ENCODE measurements at regions not wholly inside any gene's neighbourhood (a gene's known extent, or its start where the extent isn't known, plus 50 kb on each side); places are given as distances from the start of the nearest gene placed in this dataset.

- Mint-ChIP-seq H3K4me3 (no peak overlapping the region), H3K9me3 (ENCODE audit: low read depth) (no peaks in the 10 kb centered on the region), H3K27me3 (no peaks in the 10 kb centered on the region), H3K27ac (no peak overlapping the region), H3K36me3 (no peaks in the 10 kb centered on the region), H3K4me1 (ENCODE audit: low read depth) (no peaks in the 10 kb centered on the region)
Observed at GRCh38 chr16:80060470-80060869, 459.9 kb upstream of the MAF start.

- H3K9me3 Mint-ChIP-seq (ENCODE audit: low read depth), result no peaks in the 10 kb centered on the region
- no peaks in the 10 kb centered on the region for H3K36me3 Mint-ChIP-seq
- no peak overlapping the region for H3K27ac Mint-ChIP-seq
- no peaks in the 10 kb centered on the region for H3K4me1 Mint-ChIP-seq (ENCODE audit: low read depth)
- no peak overlapping the region for H3K4me3 Mint-ChIP-seq
- no peaks in the 10 kb centered on the region for H3K27me3 Mint-ChIP-seq
Observed at GRCh38 chr16:80059836-80060235, 459.3 kb upstream of the MAF start.

GRCh38 chr16:80058214-80058613 is 457.7 kb upstream of the MAF start:
- Mint-ChIP-seq H3K36me3 (no peaks in the 10 kb centered on the region), H3K27me3 (no peaks in the 10 kb centered on the region), H3K4me1 (ENCODE audit: low read depth) (no peaks in the 10 kb centered on the region), H3K27ac (no peak overlapping the region), H3K9me3 (ENCODE audit: low read depth) (no peaks in the 10 kb centered on the region), H3K4me3 (no peak overlapping the region)

- Mint-ChIP-seq H3K27me3 (no peaks in the 10 kb centered on the region), H3K9me3 (ENCODE audit: low read depth) (no peaks in the 10 kb centered on the region), H3K4me1 (ENCODE audit: low read depth) (no peaks in the 10 kb centered on the region), H3K36me3 (no peaks in the 10 kb centered on the region), H3K27ac (no peak overlapping the region), H3K4me3 (no peak overlapping the region)
Observed at GRCh38 chr16:80056324-80056723, 455.8 kb upstream of the MAF start.

- Mint-ChIP-seq H3K36me3 (no peaks in the 10 kb centered on the region), H3K27ac (no peak overlapping the region), H3K27me3 (no peaks in the 10 kb centered on the region), H3K4me1 (ENCODE audit: low read depth) (no peaks in the 10 kb centered on the region), H3K9me3 (ENCODE audit: low read depth) (no peaks in the 10 kb centered on the region), H3K4me3 (no peak overlapping the region)
Observed at GRCh38 chr16:80055831-80056230, 455.3 kb upstream of the MAF start.

- no peaks in the 10 kb centered on the region for H3K4me1 Mint-ChIP-seq (ENCODE audit: low read depth)
- H3K4me3 Mint-ChIP-seq, result no peak overlapping the region
- H3K36me3 Mint-ChIP-seq, result no peaks in the 10 kb centered on the region
- H3K27me3 Mint-ChIP-seq, result no peaks in the 10 kb centered on the region
- no peak overlapping the region for H3K27ac Mint-ChIP-seq
- H3K9me3 Mint-ChIP-seq (ENCODE audit: low read depth), result no peaks in the 10 kb centered on the region
Observed at GRCh38 chr16:80054647-80055046, 454.1 kb upstream of the MAF start.

- Mint-ChIP-seq H3K27me3 (no peaks in the 10 kb centered on the region), H3K27ac (no peak overlapping the region), H3K4me1 (ENCODE audit: low read depth) (no peaks in the 10 kb centered on the region), H3K36me3 (no peaks in the 10 kb centered on the region), H3K4me3 (no peak overlapping the region), H3K9me3 (ENCODE audit: low read depth) (no peaks in the 10 kb centered on the region)
Observed at GRCh38 chr16:80051040-80051439, 450.5 kb upstream of the MAF start.

- Mint-ChIP-seq H3K27ac (no peak overlapping the region), H3K4me1 (ENCODE audit: low read depth) (no peaks in the 10 kb centered on the region), H3K4me3 (no peak overlapping the region), H3K27me3 (no peaks in the 10 kb centered on the region), H3K9me3 (ENCODE audit: low read depth) (no peaks in the 10 kb centered on the region), H3K36me3 (no peaks in the 10 kb centered on the region)
Observed at GRCh38 chr16:80048250-80048649, 447.7 kb upstream of the MAF start.

GRCh38 chr16:80047842-80048241 is 447.3 kb upstream of the MAF start:
- no peaks in the 10 kb centered on the region for H3K4me1 Mint-ChIP-seq (ENCODE audit: low read depth)
- no peaks in the 10 kb centered on the region for H3K9me3 Mint-ChIP-seq (ENCODE audit: low read depth)
- no peak overlapping the region for H3K27ac Mint-ChIP-seq
- H3K4me3 Mint-ChIP-seq, result no peak overlapping the region
- H3K36me3 Mint-ChIP-seq, result no peaks in the 10 kb centered on the region
- H3K27me3 Mint-ChIP-seq, result peaks cover under 1% of the 10 kb centered on the region

GRCh38 chr16:80046848-80047247 is 446.3 kb upstream of the MAF start:
- Mint-ChIP-seq H3K4me3 (no peak overlapping the region), H3K27me3 (peaks cover 2% of the 10 kb centered on the region), H3K4me1 (ENCODE audit: low read depth) (no peaks in the 10 kb centered on the region), H3K27ac (no peak overlapping the region), H3K36me3 (no peaks in the 10 kb centered on the region), H3K9me3 (ENCODE audit: low read depth) (no peaks in the 10 kb centered on the region)

- H3K36me3 Mint-ChIP-seq, result no peaks in the 10 kb centered on the region
- H3K4me3 Mint-ChIP-seq, result no peak overlapping the region
- peaks cover 2% of the 10 kb centered on the region for H3K27me3 Mint-ChIP-seq
- H3K27ac Mint-ChIP-seq, result no peak overlapping the region
- no peaks in the 10 kb centered on the region for H3K9me3 Mint-ChIP-seq (ENCODE audit: low read depth)
- H3K4me1 Mint-ChIP-seq (ENCODE audit: low read depth), result no peaks in the 10 kb centered on the region
Observed at GRCh38 chr16:80046261-80046660, 445.7 kb upstream of the MAF start.

GRCh38 chr16:80045861-80046260 is 445.3 kb upstream of the MAF start:
- Mint-ChIP-seq H3K9me3 (ENCODE audit: low read depth) (no peaks in the 10 kb centered on the region), H3K4me1 (ENCODE audit: low read depth) (no peaks in the 10 kb centered on the region), H3K27me3 (peaks cover 2% of the 10 kb centered on the region), H3K4me3 (no peak overlapping the region), H3K36me3 (no peaks in the 10 kb centered on the region), H3K27ac (no peak overlapping the region)

GRCh38 chr16:80041410-80041809 is 440.9 kb upstream of the MAF start:
- Mint-ChIP-seq H3K9me3 (ENCODE audit: low read depth) (no peaks in the 10 kb centered on the region), H3K27me3 (peaks cover 2% of the 10 kb centered on the region), H3K4me1 (ENCODE audit: low read depth) (no peaks in the 10 kb centered on the region)

GRCh38 chr16:80040814-80041213 is 440.3 kb upstream of the MAF start:
- H3K9me3 Mint-ChIP-seq (ENCODE audit: low read depth), result no peaks in the 10 kb centered on the region
- H3K4me3 Mint-ChIP-seq, result no peak overlapping the region
- H3K27me3 Mint-ChIP-seq, result peaks cover 2% of the 10 kb centered on the region
- H3K27ac Mint-ChIP-seq, result no peak overlapping the region
- no peaks in the 10 kb centered on the region for H3K4me1 Mint-ChIP-seq (ENCODE audit: low read depth)
- H3K36me3 Mint-ChIP-seq, result no peaks in the 10 kb centered on the region

More at GRCh38 chr16:80041410-80041809, 440.9 kb upstream of the MAF start:
- no peaks in the 10 kb centered on the region for H3K36me3 Mint-ChIP-seq
- no peak overlapping the region for H3K27ac Mint-ChIP-seq
- H3K4me3 Mint-ChIP-seq, result no peak overlapping the region

GRCh38 chr16:80040413-80040812 is 439.9 kb upstream of the MAF start:
- no peaks in the 10 kb centered on the region for H3K4me1 Mint-ChIP-seq (ENCODE audit: low read depth)
- H3K4me3 Mint-ChIP-seq, result no peak overlapping the region
- no peaks in the 10 kb centered on the region for H3K36me3 Mint-ChIP-seq
- no peak overlapping the region for H3K27ac Mint-ChIP-seq
- peaks cover 2% of the 10 kb centered on the region for H3K27me3 Mint-ChIP-seq
- no peaks in the 10 kb centered on the region for H3K9me3 Mint-ChIP-seq (ENCODE audit: low read depth)

GRCh38 chr16:80039777-80040176 is 439.2 kb upstream of the MAF start:
- no peaks in the 10 kb centered on the region for H3K36me3 Mint-ChIP-seq
- no peak overlapping the region for H3K4me3 Mint-ChIP-seq
- H3K9me3 Mint-ChIP-seq (ENCODE audit: low read depth), result no peaks in the 10 kb centered on the region
- no peaks in the 10 kb centered on the region for H3K4me1 Mint-ChIP-seq (ENCODE audit: low read depth)
- no peak overlapping the region for H3K27ac Mint-ChIP-seq
- peaks cover 2% of the 10 kb centered on the region for H3K27me3 Mint-ChIP-seq

GRCh38 chr16:80038566-80038965 is 438.0 kb upstream of the MAF start:
- H3K4me3 Mint-ChIP-seq, result no peak overlapping the region
- H3K9me3 Mint-ChIP-seq (ENCODE audit: low read depth), result no peaks in the 10 kb centered on the region
- H3K36me3 Mint-ChIP-seq, result no peaks in the 10 kb centered on the region
- H3K27me3 Mint-ChIP-seq, result peaks cover 2% of the 10 kb centered on the region
- H3K4me1 Mint-ChIP-seq (ENCODE audit: low read depth), result no peaks in the 10 kb centered on the region
- no peak overlapping the region for H3K27ac Mint-ChIP-seq
